Fibroblast of villous mesenchyme (primary cell): ENCODE measurements at regions not wholly inside any gene's neighbourhood (a gene's known extent, or its start where the extent isn't known, plus 50 kb on each side); places are given as distances from the start of the nearest gene placed in this dataset.
"Not testable (repeated sequence)": the region's sequence is repeated elsewhere in the genome, so short reads cannot be mapped to it uniquely, and the experiment has no call there.

Experiments
- DNase-seq: peaks from one replicate; pipeline ENCODE4 v3.0.0-alpha.2; 2010; ENCODE audit warnings: low read depth
- H3K4me3 ChIP-seq: 2 replicates; pipeline ENCODE4 v1.5.1; 2011; ENCODE audit warnings: low read depth, mild to moderate bottlenecking, low read length
- CTCF ChIP-seq: IDR thresholded peaks from 2 replicates; pipeline ENCODE4 v1.5.1; 2012; ENCODE audit warnings: low read depth, mild to moderate bottlenecking, low read length; ENCODE audit not compliant: insufficient read depth

- H3K4me3 ChIP-seq: no peak overlapping the region
- no peak for DNase-seq
- TF ChIP-seq CTCF: no peak
Observed at GRCh38 chr18:72965616-72966015, 97.8 kb upstream of the NETO1 start.

GRCh38 chr18:72958195-72958594, 90.4 kb upstream of the NETO1 start:
- not testable (repeated sequence) for DNase-seq, H3K4me3 ChIP-seq

- no peak for TF ChIP-seq CTCF
- DNase-seq: no peak
- H3K4me3 ChIP-seq: no peak overlapping the region
Observed at GRCh38 chr18:72948439-72948838, 80.7 kb upstream of the NETO1 start.

- TF ChIP-seq CTCF: no peak
- H3K4me3 ChIP-seq: no peak overlapping the region
- no peak for DNase-seq
Observed at GRCh38 chr18:72942766-72943165, 75.0 kb upstream of the NETO1 start.

DNA sequence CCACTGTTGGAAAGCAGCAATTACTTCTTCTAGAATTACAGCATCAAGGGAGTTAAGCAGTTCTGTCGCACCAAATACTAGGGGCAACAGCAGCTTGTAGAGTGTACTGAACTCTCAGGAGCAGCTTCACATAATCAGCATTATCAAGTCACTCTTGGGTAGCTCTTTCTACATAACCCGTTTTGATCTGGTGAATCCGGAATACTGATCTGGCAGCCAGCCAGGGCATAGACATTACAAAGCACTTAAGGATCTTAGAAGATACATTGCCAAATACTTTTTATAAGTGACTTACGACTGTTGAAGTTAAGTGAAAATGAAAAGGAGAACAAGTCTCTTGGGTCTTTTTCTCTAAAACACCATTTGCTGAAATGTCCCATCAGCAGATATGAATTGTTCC, 73.2 kb upstream of the NETO1 start:
- no peak for DNase-seq
- no peak overlapping the region for H3K4me3 ChIP-seq
- TF ChIP-seq CTCF: no peak

GRCh38 chr18:72940509-72940908, 72.7 kb upstream of the NETO1 start:
- H3K4me3 ChIP-seq: no peak overlapping the region
- no peak for TF ChIP-seq CTCF
- no peak for DNase-seq

GRCh38 chr18:72935744-72936143, 68.0 kb upstream of the NETO1 start:
- no peak overlapping the region for H3K4me3 ChIP-seq
- DNase-seq: no peak
- no peak for TF ChIP-seq CTCF
